ENCODE measurements at regions not wholly inside any gene's neighbourhood (a gene's known extent, or its start where the extent isn't known, plus 50 kb on each side); places are given as distances from the start of the nearest gene placed in this dataset.

DNA sequence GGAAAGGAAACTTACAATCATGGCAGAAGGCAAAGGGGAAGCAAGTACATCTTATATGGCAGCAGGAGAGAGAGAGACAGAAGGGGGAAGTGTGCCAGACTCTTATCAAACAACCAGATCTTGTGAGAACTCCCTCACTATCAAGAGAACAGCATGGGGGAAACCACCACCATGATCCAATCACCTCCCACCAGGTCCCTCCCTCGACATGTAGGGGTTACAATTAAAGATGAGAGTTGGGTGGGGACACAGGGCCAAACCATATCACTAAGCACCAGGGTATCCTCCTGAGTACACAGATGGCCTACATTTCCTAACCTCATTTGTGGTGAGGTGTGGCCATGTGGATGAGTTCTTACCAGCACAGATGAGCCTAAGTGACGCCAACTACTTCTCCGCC, 348.6 kb upstream of the ZFHX3 start:
- 73 to 77% methylated on average over 3 of the region's 3 CpGs for WGBS, 2 donors

DNA sequence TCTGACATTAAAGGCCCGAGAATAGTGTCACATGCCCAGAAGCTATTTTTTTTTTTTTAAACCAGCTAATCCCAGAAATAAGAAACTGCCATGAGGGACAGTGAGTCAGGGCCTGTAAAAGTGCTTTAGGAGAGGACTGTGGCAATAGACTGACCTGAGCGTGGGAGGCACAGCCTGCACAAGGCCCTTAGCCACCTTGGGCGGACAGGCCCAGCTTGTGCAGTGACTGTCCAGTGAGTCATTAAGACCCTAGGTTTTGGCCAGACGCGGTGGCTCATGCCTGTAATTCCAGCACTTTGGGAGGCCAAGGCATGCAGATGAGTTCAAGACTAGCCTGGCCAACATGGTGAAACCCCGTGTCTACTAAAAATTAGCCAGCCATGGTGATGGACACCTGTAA, 343.0 kb upstream of the ZFHX3 start:
- H3K4me1 ChIP-seq: no peaks in the 10 kb centered on the region
- DNase-seq (no peak), ATAC-seq (no peak), FAIRE-seq (no peak)
- intact Hi-C loops (cut with DNase I): no loop called here
- H3K4me3 ChIP-seq: no peak overlapping the region
- 85% methylated on average over 6 of the region's 6 CpGs for WGBS, 2 donors
- TF ChIP-seq, protein P1, sequence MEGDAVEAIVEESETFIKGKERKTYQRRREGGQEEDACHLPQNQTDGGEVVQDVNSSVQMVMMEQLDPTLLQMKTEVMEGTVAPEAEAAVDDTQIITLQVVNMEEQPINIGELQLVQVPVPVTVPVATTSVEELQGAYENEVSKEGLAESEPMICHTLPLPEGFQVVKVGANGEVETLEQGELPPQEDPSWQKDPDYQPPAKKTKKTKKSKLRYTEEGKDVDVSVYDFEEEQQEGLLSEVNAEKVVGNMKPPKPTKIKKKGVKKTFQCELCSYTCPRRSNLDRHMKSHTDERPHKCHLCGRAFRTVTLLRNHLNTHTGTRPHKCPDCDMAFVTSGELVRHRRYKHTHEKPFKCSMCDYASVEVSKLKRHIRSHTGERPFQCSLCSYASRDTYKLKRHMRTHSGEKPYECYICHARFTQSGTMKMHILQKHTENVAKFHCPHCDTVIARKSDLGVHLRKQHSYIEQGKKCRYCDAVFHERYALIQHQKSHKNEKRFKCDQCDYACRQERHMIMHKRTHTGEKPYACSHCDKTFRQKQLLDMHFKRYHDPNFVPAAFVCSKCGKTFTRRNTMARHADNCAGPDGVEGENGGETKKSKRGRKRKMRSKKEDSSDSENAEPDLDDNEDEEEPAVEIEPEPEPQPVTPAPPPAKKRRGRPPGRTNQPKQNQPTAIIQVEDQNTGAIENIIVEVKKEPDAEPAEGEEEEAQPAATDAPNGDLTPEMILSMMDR (IDR thresholded peaks at IDR 0.05): no peak
- H3K9me3 ChIP-seq: no peaks in the 10 kb centered on the region
- no peak overlapping the region for H3K27ac ChIP-seq
- H3K36me3 ChIP-seq: no peaks in the 10 kb centered on the region
- H3K27me3 ChIP-seq: no peaks in the 10 kb centered on the region

More for the DNA sequence above, 348.6 kb upstream of the ZFHX3 start:
- Histone ChIP-seq H3K27ac (no peak overlapping the region), H3K4me1 (no peaks in the 10 kb centered on the region), H3K4me3 (no peak overlapping the region), H3K36me3 (no peaks in the 10 kb centered on the region), H3K27me3 (no peaks in the 10 kb centered on the region), H3K9me3 (no peaks in the 10 kb centered on the region)
- FAIRE-seq (no peak), ATAC-seq (no peak), DNase-seq (no peak)
- intact Hi-C loops (cut with DNase I): no loop called here
- TF ChIP-seq, protein P1 (IDR thresholded peaks at IDR 0.05): no peak

DNA sequence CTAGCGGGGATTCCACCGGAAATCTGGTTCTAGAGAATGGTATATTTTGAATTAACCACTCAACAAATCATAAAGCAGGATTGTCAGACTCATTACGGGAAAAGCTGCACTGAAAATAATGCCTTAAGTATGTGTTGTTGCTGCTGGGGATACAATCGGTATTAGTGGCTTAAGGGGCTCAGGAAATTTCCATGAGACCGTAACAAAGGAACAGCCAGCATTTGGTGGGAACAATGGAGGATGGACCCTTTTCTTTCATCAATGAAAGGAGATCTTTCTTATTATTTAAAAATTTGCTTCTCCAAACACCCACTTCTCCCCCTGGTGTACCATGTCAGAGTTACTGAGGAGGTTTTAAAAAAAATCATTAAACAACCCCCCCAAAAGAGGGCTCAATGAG, 342.6 kb upstream of the ZFHX3 start:
- H3K4me1 ChIP-seq: no peaks in the 10 kb centered on the region
- FAIRE-seq: no peak
- DNase-seq: no peak
- no peaks in the 10 kb centered on the region for H3K27me3 ChIP-seq
- H3K27ac ChIP-seq: no peak overlapping the region
- no peaks in the 10 kb centered on the region for H3K36me3 ChIP-seq
- H3K4me3 ChIP-seq: no peak overlapping the region
- H3K9me3 ChIP-seq: no peaks in the 10 kb centered on the region
- no peak for ATAC-seq
- WGBS, 2 donors: 86 to 98% methylated on average over 5 of the region's 5 CpGs
- TF ChIP-seq, protein P1 (IDR thresholded peaks at IDR 0.05): no peak
- intact Hi-C loops (cut with DNase I): no loop called here

GRCh38 chr16:73389085-73389484, 341.2 kb upstream of the ZFHX3 start:
- intact Hi-C loops (cut with DNase I): no loop called here
- peak in 1 of 4 donors; percentile 37 for ATAC-seq
- no peak for FAIRE-seq
- DNase-seq: no peak
- no peak overlapping the region for H3K4me3 ChIP-seq
- no peaks in the 10 kb centered on the region for H3K36me3 ChIP-seq
- H3K27ac ChIP-seq: no peak overlapping the region
- no peaks in the 10 kb centered on the region for H3K27me3 ChIP-seq
- no peaks in the 10 kb centered on the region for H3K4me1 ChIP-seq
- H3K9me3 ChIP-seq: no peaks in the 10 kb centered on the region
- WGBS, 2 donors: 60 to 61% methylated on average over 6 of the region's 6 CpGs
- TF ChIP-seq, protein P1 (IDR thresholded peaks at IDR 0.05): no peak

DNA sequence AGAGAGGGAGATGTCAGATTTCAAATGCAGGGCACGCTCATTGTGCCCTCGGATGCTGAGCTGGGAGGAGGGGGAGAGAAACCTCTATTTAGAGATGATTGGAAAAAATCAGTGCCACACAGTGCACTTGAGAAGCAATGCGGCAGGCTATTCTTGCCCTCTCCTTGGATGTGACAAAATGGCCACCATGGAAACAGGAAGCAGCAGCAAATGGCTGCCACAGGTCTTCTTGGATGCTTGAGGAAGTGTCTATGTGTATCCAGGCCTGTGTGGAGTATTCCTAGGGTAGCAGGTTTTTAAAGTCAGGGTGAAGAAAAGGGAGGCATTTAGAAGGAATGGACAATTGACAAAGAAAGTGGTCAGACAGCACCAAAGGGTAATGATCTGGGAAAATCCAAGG, 340.1 kb upstream of the ZFHX3 start:
- no peaks in the 10 kb centered on the region for H3K27me3 ChIP-seq
- no peaks in the 10 kb centered on the region for H3K9me3 ChIP-seq
- ATAC-seq (no peak), FAIRE-seq (no peak), DNase-seq (no peak)
- TF ChIP-seq, protein P1 (IDR thresholded peaks at IDR 0.05): no peak
- H3K4me1 ChIP-seq: no peaks in the 10 kb centered on the region
- H3K4me3 ChIP-seq: no peak overlapping the region
- no peak overlapping the region for H3K27ac ChIP-seq
- no peaks in the 10 kb centered on the region for H3K36me3 ChIP-seq
- intact Hi-C loops (cut with DNase I): no loop called here
- WGBS, 2 donors: 85 to 93% methylated on average over 3 of the region's 3 CpGs
